ENCODE measurements at regions not wholly inside any gene's neighbourhood (a gene's known extent, or its start where the extent isn't known, plus 50 kb on each side); places are given as distances from the start of the nearest gene placed in this dataset.
"Not testable (repeated sequence)": the region's sequence is repeated elsewhere in the genome, so short reads cannot be mapped to it uniquely, and the experiment has no call there.

- no peak for DNase-seq (ENCODE audit: low read depth in 2 of 2)
Observed at GRCh38 chr1:148318123-148318903, 164.8 kb downstream of the PPIAL4G start.

GRCh38 chr1:148317288-148317985 lies 165.4 kb upstream of the NBPF11 start:
- DNase-seq (ENCODE audit: low read depth in 2 of 2): no peak

GRCh38 chr1:148315071-148315811 lies 163.2 kb upstream of the NBPF11 start:
- DNase-seq (ENCODE audit: low read depth in 2 of 2): no peak

GRCh38 chr1:148310807-148311206 lies 158.7 kb upstream of the NBPF11 start:
- no peak for DNase-seq (ENCODE audit: low read depth in 2 of 2)

GRCh38 chr1:148309940-148310500 lies 157.9 kb upstream of the NBPF11 start:
- DNase-seq (ENCODE audit: low read depth in 2 of 2): no peak

GRCh38 chr1:148308832-148309458 lies 156.9 kb upstream of the NBPF11 start:
- no peak for DNase-seq (ENCODE audit: low read depth in 2 of 2)

- DNase-seq (ENCODE audit: low read depth in 2 of 2): no peak
Observed at GRCh38 chr1:148307583-148308185, 155.6 kb upstream of the NBPF11 start.

GRCh38 chr1:148304935-148305334 lies 152.9 kb upstream of the NBPF11 start:
- not testable (repeated sequence) for DNase-seq (ENCODE audit: low read depth in 2 of 2)

- not testable (repeated sequence) for DNase-seq (ENCODE audit: low read depth in 2 of 2)
Observed at GRCh38 chr1:148302586-148303364, 150.7 kb upstream of the NBPF11 start.

GRCh38 chr1:148297852-148298251 lies 145.8 kb upstream of the NBPF11 start:
- not testable (repeated sequence) for DNase-seq (ENCODE audit: low read depth in 2 of 2)

- no peak for DNase-seq (ENCODE audit: low read depth in 2 of 2)
Observed at GRCh38 chr1:148296511-148296910, 144.4 kb upstream of the NBPF11 start.

GRCh38 chr1:148294116-148294807 lies 142.2 kb upstream of the NBPF11 start:
- DNase-seq (ENCODE audit: low read depth in 2 of 2): no peak

- DNase-seq (ENCODE audit: low read depth in 2 of 2): no peak
Observed at GRCh38 chr1:148293651-148294050, 141.6 kb upstream of the NBPF11 start.

- DNase-seq (ENCODE audit: low read depth in 2 of 2): no peak
Observed at GRCh38 chr1:148292915-148293314, 140.8 kb upstream of the NBPF11 start.

GRCh38 chr1:148290881-148291280 lies 138.8 kb upstream of the NBPF11 start:
- no peak for DNase-seq (ENCODE audit: low read depth in 2 of 2)

GRCh38 chr1:148289647-148290046 lies 137.6 kb upstream of the NBPF11 start:
- DNase-seq (ENCODE audit: low read depth in 2 of 2): no peak

- not testable (repeated sequence) for DNase-seq (ENCODE audit: low read depth in 2 of 2)
Observed at GRCh38 chr1:148285946-148286345, 133.9 kb upstream of the NBPF11 start.

- not testable (repeated sequence) for DNase-seq (ENCODE audit: low read depth in 2 of 2)
Observed at GRCh38 chr1:148280831-148281572, 128.9 kb upstream of the NBPF11 start.

GRCh38 chr1:148279002-148279542 lies 127.0 kb upstream of the NBPF11 start:
- DNase-seq (ENCODE audit: low read depth in 2 of 2): not testable (repeated sequence)
